Kidney (tissue), 13 donors: ENCODE measurements at regions not wholly inside any gene's neighbourhood (a gene's known extent, or its start where the extent isn't known, plus 50 kb on each side); places are given as distances from the start of the nearest gene placed in this dataset.

ENCODE experiments used
- DNase-seq, 5 donors: peaks; one replicate each; pipeline ENCODE4 v3.0.0-alpha.2; 2013 to 2020
- FAIRE-seq: peaks from 2 replicates; lab custom pipeline; 2012; peaks lifted over from hg19 to GRCh38; lab: Jason Lieb, UNC
- H3K27ac ChIP-seq, 2 donors: one replicate each; pipeline ENCODE4 v1.7.0; 2013; ENCODE audit warnings: low read depth in 2 of 2, low read length in 2 of 2, inconsistent platforms in 1 of 2
- H3K27me3 ChIP-seq: one replicate; pipeline ENCODE4 v1.7.1; 2013; ENCODE audit warnings: low read length, inconsistent platforms; ENCODE audit not compliant: control insufficient read depth, insufficient read depth
- H3K36me3 ChIP-seq, 3 donors: one replicate each; pipeline versions ENCODE4 v1.7.0 to v1.7.1; 2013; ENCODE audit warnings: low read length in 3 of 3, control low read depth in 1 of 3, inconsistent platforms in 1 of 3; ENCODE audit not compliant: insufficient read depth in 3 of 3, control insufficient read depth in 2 of 3
- H3K4me1 ChIP-seq, 3 donors: one replicate each; pipeline versions ENCODE4 v1.7.0 to v1.7.1; 2013; ENCODE audit warnings: low read length in 3 of 3, inconsistent platforms in 1 of 3, low read depth in 1 of 3; ENCODE audit not compliant: control insufficient read depth in 2 of 3, insufficient read depth in 2 of 3
- H3K4me3 ChIP-seq, 3 donors: one replicate each; pipeline versions ENCODE4 v1.7.0 to v1.8.1; 2013; ENCODE audit warnings: low read length in 3 of 3, control low read depth in 1 of 3, inconsistent platforms in 1 of 3
- H3K9ac ChIP-seq, 3 donors: one replicate each; pipeline versions ENCODE4 v1.7.0 to v1.7.1; 2013; ENCODE audit warnings: low read length in 3 of 3, control low read depth in 1 of 3, inconsistent platforms in 1 of 3
- H3K9me3 ChIP-seq, 3 donors: one replicate each; pipeline versions ENCODE4 v1.7.0 to v1.7.1; 2013; ENCODE audit warnings: low read length in 3 of 3, control low read depth in 1 of 3, inconsistent platforms in 1 of 3; ENCODE audit not compliant: control insufficient read depth in 2 of 3, insufficient read depth in 1 of 3
- intact Hi-C: fragments of 100-400 bp; cut with DNase I; formaldehyde crosslinking; loops from one replicate; pipeline ENCODE4 v1.11.1; 2022
- TF ChIP-seq, protein P1 (sequence below): IDR thresholded peaks from 3 replicates; pipeline ENCODE4 v1.5.1; 2012; ENCODE audit warnings: mild to moderate bottlenecking, moderate library complexity, borderline replicate concordance; ENCODE audit not compliant: insufficient read depth; ENCODE audit errors: extremely low read depth
- donor health status: control.
- donor health status: control.
- donor health status: control.
- donor health status: control.
- donor health status: control.
- donor health status: DM: yes; HTN: yes; CAD: no.
- donor health status: Normal renal cell carcinoma (clear cell type).

- H3K4me3 ChIP-seq: no peak overlapping the region
- H3K36me3 ChIP-seq: no peaks in the 10 kb centered on the region
- no peak overlapping the region for H3K9ac ChIP-seq
- no peak overlapping the region for H3K27ac ChIP-seq
- intact Hi-C loops: no loop called here
- H3K27me3 ChIP-seq: no peaks in the 10 kb centered on the region
- H3K9me3 ChIP-seq: no peaks in the 10 kb centered on the region
- TF ChIP-seq, protein P1, sequence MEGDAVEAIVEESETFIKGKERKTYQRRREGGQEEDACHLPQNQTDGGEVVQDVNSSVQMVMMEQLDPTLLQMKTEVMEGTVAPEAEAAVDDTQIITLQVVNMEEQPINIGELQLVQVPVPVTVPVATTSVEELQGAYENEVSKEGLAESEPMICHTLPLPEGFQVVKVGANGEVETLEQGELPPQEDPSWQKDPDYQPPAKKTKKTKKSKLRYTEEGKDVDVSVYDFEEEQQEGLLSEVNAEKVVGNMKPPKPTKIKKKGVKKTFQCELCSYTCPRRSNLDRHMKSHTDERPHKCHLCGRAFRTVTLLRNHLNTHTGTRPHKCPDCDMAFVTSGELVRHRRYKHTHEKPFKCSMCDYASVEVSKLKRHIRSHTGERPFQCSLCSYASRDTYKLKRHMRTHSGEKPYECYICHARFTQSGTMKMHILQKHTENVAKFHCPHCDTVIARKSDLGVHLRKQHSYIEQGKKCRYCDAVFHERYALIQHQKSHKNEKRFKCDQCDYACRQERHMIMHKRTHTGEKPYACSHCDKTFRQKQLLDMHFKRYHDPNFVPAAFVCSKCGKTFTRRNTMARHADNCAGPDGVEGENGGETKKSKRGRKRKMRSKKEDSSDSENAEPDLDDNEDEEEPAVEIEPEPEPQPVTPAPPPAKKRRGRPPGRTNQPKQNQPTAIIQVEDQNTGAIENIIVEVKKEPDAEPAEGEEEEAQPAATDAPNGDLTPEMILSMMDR: no peak
- FAIRE-seq: no peak
- H3K4me1 ChIP-seq: no peaks in the 10 kb centered on the region
- peak in 1 of 5 donors; percentile 68 for DNase-seq
These were observed 126.2 kb downstream of the TLR5 start for GRCh38 chr1:223016890-223017289.

GRCh38 chr1:223017291-223017690 lies 125.8 kb downstream of the TLR5 start:
- TF ChIP-seq, protein P1: no peak
- FAIRE-seq: no peak
- Histone ChIP-seq H3K9ac (no peak overlapping the region), H3K4me3 (no peak overlapping the region), H3K36me3 (no peaks in the 10 kb centered on the region), H3K9me3 (no peaks in the 10 kb centered on the region), H3K4me1 (no peaks in the 10 kb centered on the region), H3K27me3 (no peaks in the 10 kb centered on the region), H3K27ac (no peak overlapping the region)
- intact Hi-C loops: no loop called here
- DNase-seq: no peak

DNA sequence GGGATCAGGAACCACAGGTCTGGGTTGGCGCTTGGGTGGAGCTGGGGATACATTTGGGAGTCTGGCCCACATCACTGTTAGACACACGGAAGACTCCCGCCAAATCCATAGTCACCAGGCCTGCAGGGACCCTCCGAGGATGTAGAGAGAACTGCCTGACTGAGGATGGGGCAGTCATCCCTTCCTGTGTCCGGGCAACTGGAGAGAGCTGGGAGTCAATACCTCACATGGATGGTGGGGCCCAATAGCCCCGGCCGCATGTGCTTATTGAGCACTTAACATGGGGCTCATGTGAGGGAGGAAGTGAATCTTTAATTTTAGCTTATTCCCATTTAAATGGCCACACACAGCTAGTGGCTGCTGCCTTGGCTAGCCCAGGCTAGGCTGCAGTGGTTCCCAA lies 124.5 kb downstream of the TLR5 start:
- no peaks in the 10 kb centered on the region for H3K36me3 ChIP-seq
- no peak for FAIRE-seq
- no peak overlapping the region for H3K9ac ChIP-seq
- no peak overlapping the region for H3K4me3 ChIP-seq
- H3K27ac ChIP-seq: no peak overlapping the region
- TF ChIP-seq, protein P1: no peak
- intact Hi-C loops: no loop called here
- H3K9me3 ChIP-seq: peaks cover 0 to 2% (median 0%) of the 10 kb centered on the region in 3 donors
- no peak for DNase-seq
- H3K4me1 ChIP-seq: no peaks in the 10 kb centered on the region
- no peaks in the 10 kb centered on the region for H3K27me3 ChIP-seq

GRCh38 chr1:223019256-223019655 lies 123.8 kb downstream of the TLR5 start:
- no peak overlapping the region for H3K27ac ChIP-seq
- intact Hi-C loops: no loop called here
- no peak overlapping the region for H3K9ac ChIP-seq
- H3K27me3 ChIP-seq: no peaks in the 10 kb centered on the region
- no peak for FAIRE-seq
- H3K4me1 ChIP-seq: no peaks in the 10 kb centered on the region
- H3K4me3 ChIP-seq: no peak overlapping the region
- peaks cover 0 to 3% (median 0%) of the 10 kb centered on the region in 3 donors for H3K9me3 ChIP-seq
- DNase-seq: no peak
- H3K36me3 ChIP-seq: no peaks in the 10 kb centered on the region
- TF ChIP-seq, protein P1: no peak
